ENCODE measurements at regions not wholly inside any gene's neighbourhood (a gene's known extent, or its start where the extent isn't known, plus 50 kb on each side); places are given as distances from the start of the nearest gene placed in this dataset.
A peak's percentile ranks its signal among the peaks of the same experiment; 100 is the strongest.

DNA sequence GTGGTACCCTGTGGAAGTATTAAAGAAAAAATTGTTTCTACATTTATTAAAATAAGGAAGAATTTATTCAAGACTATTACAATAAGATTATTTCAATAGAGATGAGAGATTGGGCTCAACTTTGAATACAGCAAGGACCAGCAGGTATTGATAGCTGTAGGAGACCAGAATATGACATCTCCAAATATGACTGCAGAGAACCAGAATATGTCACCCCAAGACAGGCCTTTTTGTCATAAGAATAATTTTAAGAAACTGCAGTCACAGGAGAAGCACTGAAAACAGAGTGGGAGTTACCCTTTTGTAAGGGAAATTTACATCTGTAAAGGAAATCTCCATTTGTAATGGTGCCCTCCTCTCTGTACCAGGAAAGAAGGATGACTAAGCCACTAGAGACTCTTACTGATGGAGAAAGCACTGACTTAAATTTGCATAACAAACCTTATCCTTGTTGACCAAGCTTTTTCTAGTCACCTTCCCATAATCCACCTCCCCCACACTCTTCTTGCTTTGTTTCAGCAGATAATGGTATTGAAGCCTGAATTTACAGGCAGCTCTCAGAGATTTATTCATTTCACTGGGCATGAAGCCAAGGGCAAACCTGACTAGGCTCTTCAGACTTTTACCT, 145.1 kb upstream of the RMP24 start:
- H2AFZ ChIP-seq (ENCODE audit: low read length), result no peak overlapping the region
- H2BK120ac ChIP-seq (replicated peaks; ENCODE audit: low read depth, low read length), result peak overlapping the region; percentile 100
- no peaks in the 10 kb centered on the region for H3K79me1 ChIP-seq (ENCODE audit: low read depth, low read length)
- peak overlapping the region; percentile 99 for H3K18ac ChIP-seq (ENCODE audit: extremely low read depth, low read length)
- H3K4me1 ChIP-seq (replicated peaks in 1 of 4; ENCODE audit: control insufficient read depth in 3 of 4, insufficient read depth in 4 of 4, low read length in 3 of 4), result peaks cover 10 to 28% (median 20%) of the 10 kb centered on the region in 4 experiments
- H3K27ac ChIP-seq (ENCODE audit: low read depth, low read length), result peak overlapping the region; percentile 86
- peak overlapping the region; percentile 99; the same call in 1 of the 2 replicates for H2BK20ac ChIP-seq (ENCODE audit: low read length)
- no peaks in the 10 kb centered on the region for H3K23me2 ChIP-seq (ENCODE audit: low read depth, low read length)
- POLR2A ChIA-PET (ENCODE audit: partially characterized antibody), result interaction anchor here (0.8 to 4.2 kb wide), 10 partner anchors 9 to 123 kb away, joined by 3 to 54 read pairs (median 4); no protein-coding TSS in a partner anchor
- no peaks in the 10 kb centered on the region for H4K20me1 ChIP-seq (replicated peaks in 1 of 2; ENCODE audit: control insufficient read depth in 1 of 2, insufficient read depth in 2 of 2, low read length in 2 of 2)
- peak overlapping the region in 2 of 4 experiments; percentile 27 to 43; a peak in 3 of 7 replicates for H3K9ac ChIP-seq (replicated peaks in 1 of 4; ENCODE audit: extremely low read depth in 1 of 4, low read depth in 3 of 4, low read length in 3 of 4)
- no peaks in the 10 kb centered on the region for H3K79me2 ChIP-seq (ENCODE audit: control insufficient read depth in 1 of 2, insufficient read depth in 2 of 2, low read length in 2 of 2)
- H3K4me2 ChIP-seq (ENCODE audit: insufficient read depth in 1 of 2, low read depth in 2 of 2, low read length in 2 of 2), result peak overlapping the region; percentile 20 to 30
- H3K23ac ChIP-seq (ENCODE audit: insufficient read length), result no peak overlapping the region
- FAIRE-seq, result peak; percentile 100
- DNase-seq (ENCODE audit: low read depth in 1 of 2, low spot score in 2 of 2), result peak in 1 of 2 experiments; percentile 60
- H3K27me3 ChIP-seq (replicated peaks in 1 of 4; ENCODE audit: control insufficient read depth in 3 of 4, extremely low read depth in 1 of 4, insufficient read depth in 3 of 4, low read length in 3 of 4), result no peaks in the 10 kb centered on the region
- H3K36me3 ChIP-seq (ENCODE audit: control insufficient read depth in 2 of 4, insufficient read depth in 4 of 4, low read length in 3 of 4), result peaks cover 3 to 13% (median 8%) of the 10 kb centered on the region in 4 experiments; a peak in 4 of 8 replicates
- peaks cover 24 to 29% of the 10 kb centered on the region in 2 experiments for H3K9me3 ChIP-seq (ENCODE audit: insufficient read depth in 2 of 2, low read depth in 1 of 2, low read length in 1 of 2)
- H2BK12ac ChIP-seq (ENCODE audit: low read depth, low read length), result peak overlapping the region; percentile 98; the same call in 1 of the 2 replicates
- no peak overlapping the region for H3K14ac ChIP-seq (ENCODE audit: insufficient read length)
- H3K56ac ChIP-seq (replicated peaks; ENCODE audit: insufficient read length, low read depth, low read length), result peak overlapping the region; percentile 35
- peak overlapping the region; percentile 67; the same call in 1 of the 2 replicates for H2AK5ac ChIP-seq (ENCODE audit: low read depth, low read length)
- peak overlapping the region; percentile 99 for H4K5ac ChIP-seq (ENCODE audit: insufficient read length, low read depth, low read length)
- peak overlapping the region; percentile 99 for H2BK5ac ChIP-seq (ENCODE audit: low read depth, low read length)
- peak overlapping the region; percentile 99 for H3K4ac ChIP-seq (replicated peaks; ENCODE audit: insufficient read length, low read depth, low read length)
- H4K8ac ChIP-seq (ENCODE audit: extremely low read depth, insufficient read depth, low read length), result no peak overlapping the region
- peak overlapping the region; percentile 99 for H4K91ac ChIP-seq (replicated peaks; ENCODE audit: insufficient read length, low read length)
- peak overlapping the region in 1 of 4 experiments; percentile 15; a peak in 1 of 8 replicates for H3K4me3 ChIP-seq (ENCODE audit: extremely low read depth in 1 of 4, insufficient read depth in 2 of 4, low read depth in 3 of 4, low read length in 4 of 4)
- CTCF ChIA-PET (ENCODE audit: partially characterized antibody), result interaction anchor here (0.6 to 3.2 kb wide), 9 partner anchors 8 to 138 kb away, joined by 3 to 21 read pairs (median 3); no protein-coding TSS in a partner anchor
- no peak overlapping the region for H2BK15ac ChIP-seq (ENCODE audit: low read length)
- TF ChIP-seq SP1 (IDR thresholded peaks at IDR 0.05; ENCODE audit: low read depth, low read length) (peak; percentile 88), GABPA (IDR thresholded peaks at IDR 0.05; ENCODE audit: borderline replicate concordance, insufficient read depth, low read length) (no peak), CEBPB (IDR thresholded peaks at IDR 0.05; ENCODE audit: low read depth, low read length) (no peak), NRF1 (IDR thresholded peaks at IDR 0.05; ENCODE audit: low read depth, low read length) (no peak), CREB1 (IDR thresholded peaks at IDR 0.05) (no peak), BCL11A (IDR thresholded peaks at IDR 0.05; ENCODE audit: low read depth in 2 of 2, low read length in 2 of 2) (no peak), NANOG (IDR thresholded peaks at IDR 0.05; ENCODE audit: insufficient read depth, low read depth, low read length, poor library complexity, severe bottlenecking) (no peak), CTBP2 (IDR thresholded peaks at IDR 0.05; ENCODE audit: borderline replicate concordance, insufficient read depth, insufficient read length, low read length) (no peak), ASH2L (IDR thresholded peaks at IDR 0.05; ENCODE audit: low read length) (peak; percentile 58)
- TF ChIP-seq, protein P1, sequence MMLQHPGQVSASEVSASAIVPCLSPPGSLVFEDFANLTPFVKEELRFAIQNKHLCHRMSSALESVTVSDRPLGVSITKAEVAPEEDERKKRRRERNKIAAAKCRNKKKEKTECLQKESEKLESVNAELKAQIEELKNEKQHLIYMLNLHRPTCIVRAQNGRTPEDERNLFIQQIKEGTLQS (IDR thresholded peaks at IDR 0.05; ENCODE audit: insufficient read depth, low read depth, low read length), result no peak
- TF ChIP-seq, protein P2, sequence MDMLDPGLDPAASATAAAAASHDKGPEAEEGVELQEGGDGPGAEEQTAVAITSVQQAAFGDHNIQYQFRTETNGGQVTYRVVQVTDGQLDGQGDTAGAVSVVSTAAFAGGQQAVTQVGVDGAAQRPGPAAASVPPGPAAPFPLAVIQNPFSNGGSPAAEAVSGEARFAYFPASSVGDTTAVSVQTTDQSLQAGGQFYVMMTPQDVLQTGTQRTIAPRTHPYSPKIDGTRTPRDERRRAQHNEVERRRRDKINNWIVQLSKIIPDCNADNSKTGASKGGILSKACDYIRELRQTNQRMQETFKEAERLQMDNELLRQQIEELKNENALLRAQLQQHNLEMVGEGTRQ (IDR thresholded peaks at IDR 0.05; ENCODE audit: low read length), result no peak
